Stimulated activated naive CD8-positive, alpha-beta T cell treated with anti-CD3 and anti-CD28 coated beads, Interleukin-15, amount 100 ng/mL, for 72 hours (primary cell): ENCODE measurements at regions not wholly inside any gene's neighbourhood (a gene's known extent, or its start where the extent isn't known, plus 50 kb on each side); places are given as distances from the start of the nearest gene placed in this dataset.

Experiments
- ATAC-seq: fragments of 150-1000 bp; cut with Tn5 transposase; 2 replicates; pipeline ENCODE4 v1.10.0; 2021; ENCODE audit warnings: mild to moderate bottlenecking, moderate library complexity
- DNase-seq, 2 donors: peaks; one replicate each; pipeline ENCODE4 v3.0.0; 2021 to 2022
- H3K27ac Mint-ChIP-seq, 2 donors: one replicate each; pipeline ENCODE4 v1.8.0; 2022; ENCODE audit warnings: mild to moderate bottlenecking in 2 of 2, mixed read lengths in 2 of 2, moderate library complexity in 2 of 2
- H3K27me3 Mint-ChIP-seq: one replicate; pipeline ENCODE4 v1.8.0; 2022; ENCODE audit warnings: mixed read lengths
- H3K4me1 Mint-ChIP-seq: one replicate; pipeline ENCODE4 v1.8.0; 2022; ENCODE audit warnings: mild to moderate bottlenecking, mixed read lengths
- H3K4me3 Mint-ChIP-seq, 2 donors: one replicate each; pipeline ENCODE4 v1.8.0; 2022; ENCODE audit warnings: mild to moderate bottlenecking in 2 of 2, mixed read lengths in 2 of 2, moderate library complexity in 1 of 2
- H3K9me3 Mint-ChIP-seq, 2 donors: one replicate each; pipeline ENCODE4 v1.8.0; 2022; ENCODE audit warnings: mixed read lengths in 2 of 2

DNA sequence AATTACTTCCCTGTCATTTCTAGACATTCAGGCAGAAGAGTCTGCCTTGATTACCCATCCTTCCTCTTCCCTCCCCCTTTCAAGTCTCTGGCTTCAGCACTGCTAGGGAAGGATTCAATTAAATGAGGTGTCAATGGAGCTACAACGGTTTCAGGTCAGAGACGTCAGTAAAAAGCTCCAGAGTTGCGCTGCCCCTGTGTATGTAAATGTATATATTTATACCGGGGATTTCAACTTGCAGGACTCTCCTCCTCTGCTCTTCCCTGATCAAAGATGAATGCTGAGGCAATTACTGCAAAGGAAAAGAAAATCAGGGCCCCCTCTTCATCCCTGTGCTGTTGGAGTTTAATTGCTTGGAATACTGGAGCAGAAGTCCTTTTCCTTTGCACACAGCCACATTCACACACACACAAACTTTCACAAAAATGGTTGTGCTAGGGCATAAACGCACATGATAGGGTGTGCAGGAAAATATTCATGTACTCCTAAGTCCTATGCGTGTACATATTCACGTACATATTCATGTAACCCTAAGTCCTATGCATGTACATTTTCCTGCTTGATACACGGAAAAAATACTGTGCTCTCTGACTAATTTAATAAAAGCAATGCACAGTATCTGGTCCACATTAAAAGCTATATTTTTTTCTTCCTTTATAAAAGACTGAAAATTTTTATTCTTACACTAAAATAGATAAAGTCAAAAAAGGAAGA is 129.7 kb upstream of the PMFBP1 start:
- Mint-ChIP-seq H3K27me3 (no peaks in the 10 kb centered on the region), H3K9me3 (peaks cover 0 to 12% of the 10 kb centered on the region in 2 donors), H3K4me3 (no peak overlapping the region), H3K4me1 (no peaks in the 10 kb centered on the region), H3K27ac (no peak overlapping the region)
- no peak for DNase-seq
- no peak for ATAC-seq

DNA sequence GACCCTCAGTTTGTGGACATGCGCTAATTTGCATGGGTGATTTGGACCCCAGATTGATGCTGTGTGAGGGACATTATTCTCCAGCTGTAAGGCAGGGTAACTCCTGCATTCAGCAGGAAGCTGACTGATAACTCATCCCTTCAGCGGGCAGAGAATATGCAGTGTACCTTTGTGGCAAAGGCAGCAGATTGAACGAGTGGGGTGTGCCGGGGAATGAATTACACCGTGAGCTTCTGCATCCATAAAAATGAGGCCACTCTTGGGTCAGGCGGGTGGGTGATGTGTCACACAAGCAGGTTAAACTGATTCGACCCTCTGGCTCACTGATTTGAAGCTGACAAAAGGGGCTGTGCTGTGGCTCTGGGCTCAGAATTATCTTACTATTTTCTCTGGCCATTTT is 128.9 kb upstream of the PMFBP1 start:
- DNase-seq = no peak
- no peak overlapping the region for H3K4me3 Mint-ChIP-seq
- ATAC-seq = no peak
- H3K4me1 Mint-ChIP-seq = no peaks in the 10 kb centered on the region
- H3K9me3 Mint-ChIP-seq = peaks cover 0 to 12% of the 10 kb centered on the region in 2 donors
- H3K27me3 Mint-ChIP-seq = no peaks in the 10 kb centered on the region
- H3K27ac Mint-ChIP-seq = no peak overlapping the region

DNA sequence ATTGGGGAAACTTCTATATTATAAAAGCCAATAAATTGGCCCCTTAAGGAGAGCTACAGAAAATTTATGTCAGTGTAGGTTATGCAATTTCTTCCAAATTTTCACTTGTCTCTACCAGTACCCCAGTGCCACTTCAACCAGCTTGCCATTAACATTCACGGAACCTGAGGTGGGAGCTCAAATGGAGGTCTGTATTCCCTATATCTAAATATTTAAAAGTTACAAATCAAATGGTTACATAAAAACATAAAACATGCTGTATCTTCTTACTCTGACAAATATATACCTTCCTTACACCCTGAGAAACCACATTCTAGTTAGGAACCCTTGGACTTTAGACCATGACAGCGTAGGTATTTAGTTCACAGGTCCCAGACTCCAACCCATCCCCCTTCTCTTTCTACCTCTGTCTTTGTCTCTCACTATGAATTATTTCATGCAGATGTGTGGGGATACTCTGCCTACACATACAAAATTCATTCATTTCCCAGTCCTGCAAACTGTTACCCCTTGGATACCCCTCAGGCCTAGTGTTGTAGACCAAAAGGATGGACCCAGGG is 127.8 kb upstream of the PMFBP1 start:
- no peaks in the 10 kb centered on the region for H3K27me3 Mint-ChIP-seq
- no peak overlapping the region for H3K27ac Mint-ChIP-seq
- no peaks in the 10 kb centered on the region for H3K4me1 Mint-ChIP-seq
- ATAC-seq (no peak), DNase-seq (no peak)
- no peak overlapping the region for H3K4me3 Mint-ChIP-seq
- peaks cover 0 to 8% of the 10 kb centered on the region in 2 donors for H3K9me3 Mint-ChIP-seq

DNA sequence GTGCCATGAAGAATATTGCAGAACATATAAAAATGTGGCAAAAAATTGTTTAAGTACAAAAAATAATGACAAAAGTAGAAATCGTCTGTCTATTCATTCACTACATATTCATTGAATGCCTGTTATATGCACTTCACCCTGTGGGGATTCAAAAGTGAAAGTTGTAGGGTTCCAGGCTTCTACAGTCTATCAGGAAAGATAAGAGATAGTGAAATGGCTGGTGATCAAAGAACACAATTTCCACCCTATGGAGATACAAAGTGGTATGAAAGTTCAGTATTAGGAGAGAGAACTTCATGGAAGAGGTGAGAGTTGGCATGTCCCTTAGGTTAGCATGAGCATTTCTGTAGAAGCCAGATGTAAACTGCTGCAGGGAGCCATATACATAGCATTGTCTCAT is 127.0 kb upstream of the PMFBP1 start:
- ATAC-seq = no peak
- Mint-ChIP-seq H3K27me3 (no peaks in the 10 kb centered on the region), H3K4me3 (no peak overlapping the region), H3K27ac (no peak overlapping the region), H3K4me1 (no peaks in the 10 kb centered on the region), H3K9me3 (peaks cover 0 to 8% of the 10 kb centered on the region in 2 donors)
- no peak for DNase-seq

DNA sequence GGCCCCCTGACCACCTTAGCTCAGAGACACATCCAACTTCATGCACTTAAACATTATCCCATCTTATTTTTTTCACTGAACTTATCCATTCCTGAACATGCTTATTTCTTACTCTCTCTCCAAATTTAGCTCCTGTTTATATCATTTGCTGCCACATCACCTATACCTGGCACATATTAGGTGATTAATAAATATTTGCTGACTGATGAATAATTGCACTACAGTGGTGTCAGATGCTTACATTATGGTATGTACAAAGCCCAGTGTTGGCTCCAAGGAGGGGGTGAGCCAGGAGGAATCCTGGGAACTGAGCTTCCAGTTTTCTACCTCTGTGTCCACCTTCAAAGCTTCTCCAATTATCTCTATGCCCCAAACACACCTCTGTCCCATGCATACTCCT is 124.0 kb upstream of the PMFBP1 start:
- no peak overlapping the region for H3K4me3 Mint-ChIP-seq
- no peak for ATAC-seq
- H3K9me3 Mint-ChIP-seq = no peaks in the 10 kb centered on the region
- no peaks in the 10 kb centered on the region for H3K4me1 Mint-ChIP-seq
- DNase-seq = no peak
- H3K27me3 Mint-ChIP-seq = no peaks in the 10 kb centered on the region
- no peak overlapping the region for H3K27ac Mint-ChIP-seq

DNA sequence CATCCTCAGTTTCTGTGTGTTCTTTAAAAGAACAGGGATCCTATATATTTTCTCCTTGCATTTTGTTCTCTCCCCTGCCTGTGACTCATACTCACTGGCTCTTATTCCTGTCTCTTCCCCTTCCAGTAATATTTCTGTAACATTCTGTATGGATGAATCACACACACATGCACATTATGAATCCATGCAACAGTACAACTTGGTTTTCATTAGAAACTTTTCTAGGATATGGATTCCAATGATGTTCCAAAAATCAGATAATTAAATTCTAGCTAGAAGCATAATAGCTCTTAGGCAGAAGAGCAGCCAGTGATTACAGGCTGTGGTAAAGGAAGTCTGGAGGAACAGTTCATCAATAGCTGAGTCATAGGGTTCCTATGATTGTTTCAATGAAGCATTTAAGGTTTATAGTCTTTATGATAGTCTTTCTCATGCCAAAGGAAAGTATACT is 119.6 kb upstream of the PMFBP1 start:
- ATAC-seq (no peak), DNase-seq (no peak)
- Mint-ChIP-seq H3K4me1 (no peaks in the 10 kb centered on the region), H3K27me3 (no peaks in the 10 kb centered on the region), H3K4me3 (no peak overlapping the region), H3K9me3 (no peaks in the 10 kb centered on the region), H3K27ac (no peak overlapping the region)

DNA sequence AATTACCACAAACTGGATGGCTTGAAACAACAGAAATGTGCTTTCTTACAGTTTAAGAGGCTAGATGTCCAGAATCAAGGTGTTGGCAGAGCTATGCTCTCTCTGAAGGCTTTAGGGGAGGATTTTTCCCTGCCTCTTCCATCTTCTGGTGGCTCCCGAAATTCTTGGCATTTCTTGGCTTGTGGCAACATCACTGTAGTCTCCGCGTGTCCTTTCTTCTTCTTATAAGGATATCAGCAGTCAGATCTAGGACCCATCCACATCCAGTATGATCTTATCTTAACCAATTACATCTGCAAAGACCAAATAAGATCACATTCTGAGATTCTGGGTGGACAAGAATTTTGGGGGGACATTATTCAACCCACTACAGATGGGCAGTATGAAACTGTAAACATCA is 119.2 kb upstream of the PMFBP1 start:
- no peak for DNase-seq
- no peak for ATAC-seq
- H3K4me1 Mint-ChIP-seq = no peaks in the 10 kb centered on the region
- no peaks in the 10 kb centered on the region for H3K9me3 Mint-ChIP-seq
- H3K27me3 Mint-ChIP-seq = no peaks in the 10 kb centered on the region
- no peak overlapping the region for H3K4me3 Mint-ChIP-seq
- H3K27ac Mint-ChIP-seq = no peak overlapping the region

DNA sequence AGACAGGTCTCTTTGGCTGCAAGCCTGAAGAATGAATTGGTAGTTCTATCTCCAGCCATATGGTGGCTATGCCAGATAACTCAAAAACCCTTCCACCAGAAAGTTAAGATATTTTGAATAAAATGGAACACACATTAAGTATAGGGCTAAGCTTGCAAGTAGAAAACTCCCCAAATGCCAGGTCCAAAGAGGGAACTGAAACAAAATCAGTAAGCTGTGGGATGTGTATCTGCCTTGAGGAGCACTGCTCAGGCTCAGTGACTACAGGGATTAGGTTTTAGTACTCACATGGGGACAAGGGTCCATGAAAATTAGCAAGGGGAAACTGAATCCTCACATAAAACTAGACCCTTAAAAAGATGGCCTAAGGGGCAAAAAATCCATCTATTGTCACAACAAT is 115.7 kb upstream of the PMFBP1 start:
- H3K4me1 Mint-ChIP-seq = no peaks in the 10 kb centered on the region
- no peak overlapping the region for H3K27ac Mint-ChIP-seq
- DNase-seq (no peak), ATAC-seq (no peak)
- H3K4me3 Mint-ChIP-seq = no peak overlapping the region
- no peaks in the 10 kb centered on the region for H3K9me3 Mint-ChIP-seq
- H3K27me3 Mint-ChIP-seq = no peaks in the 10 kb centered on the region

DNA sequence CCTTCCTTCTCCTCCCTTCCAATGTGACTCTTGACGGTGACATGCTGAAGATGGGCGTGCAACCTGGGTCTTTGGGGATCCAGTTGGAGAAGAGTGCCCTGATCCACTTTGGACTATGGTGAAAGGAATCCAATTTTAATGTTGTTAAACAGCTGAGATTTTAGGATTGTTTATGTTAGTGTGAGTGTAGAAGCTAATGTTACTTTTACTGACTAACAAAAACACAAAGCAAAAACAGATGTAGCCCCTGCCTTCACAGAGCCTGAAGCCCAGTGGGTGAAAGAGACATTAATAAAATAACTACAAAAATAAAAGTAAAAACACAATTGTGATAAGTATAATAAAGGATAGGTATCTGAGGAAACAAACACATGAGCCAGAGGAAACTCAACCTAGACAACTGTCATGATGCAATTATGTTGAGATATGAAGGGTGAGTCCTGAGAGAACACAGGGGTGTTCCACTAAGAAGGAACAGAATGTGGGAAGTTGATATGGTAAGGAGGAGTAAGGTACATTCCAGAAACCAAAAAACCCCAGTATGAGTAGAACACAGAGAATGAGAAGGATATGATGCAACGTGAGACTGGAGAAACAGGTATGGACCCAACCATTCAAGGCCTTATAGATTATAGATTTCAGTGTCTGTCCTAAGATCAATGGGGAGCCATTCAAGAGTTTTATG is 115.1 kb upstream of the PMFBP1 start:
- Mint-ChIP-seq H3K27me3 (no peaks in the 10 kb centered on the region), H3K9me3 (no peaks in the 10 kb centered on the region), H3K4me1 (no peaks in the 10 kb centered on the region), H3K27ac (no peak overlapping the region), H3K4me3 (no peak overlapping the region)
- ATAC-seq (no peak), DNase-seq (no peak)

DNA sequence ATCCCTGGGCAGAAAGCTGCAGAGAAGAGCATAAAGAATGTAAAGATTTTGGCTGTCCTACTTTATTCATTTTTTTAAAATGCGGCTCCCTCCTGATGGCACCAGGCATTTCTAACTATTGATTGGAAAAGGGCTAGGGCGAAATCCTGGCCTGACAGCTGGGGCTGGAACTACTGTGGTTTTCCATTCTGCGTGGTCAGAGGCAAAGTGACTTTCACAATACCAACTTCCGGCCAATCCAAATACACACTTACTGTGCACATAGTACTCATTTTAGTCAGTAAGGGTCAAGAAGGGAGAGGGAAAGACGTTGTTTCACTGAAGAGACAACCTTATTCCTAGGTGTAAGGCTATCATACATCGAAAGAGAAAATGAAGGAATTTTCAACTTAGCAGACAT is 113.8 kb upstream of the PMFBP1 start:
- H3K9me3 Mint-ChIP-seq = no peaks in the 10 kb centered on the region
- H3K27me3 Mint-ChIP-seq = no peaks in the 10 kb centered on the region
- H3K4me3 Mint-ChIP-seq = no peak overlapping the region
- DNase-seq (no peak), ATAC-seq (no peak)
- H3K27ac Mint-ChIP-seq = no peak overlapping the region
- H3K4me1 Mint-ChIP-seq = no peaks in the 10 kb centered on the region

DNA sequence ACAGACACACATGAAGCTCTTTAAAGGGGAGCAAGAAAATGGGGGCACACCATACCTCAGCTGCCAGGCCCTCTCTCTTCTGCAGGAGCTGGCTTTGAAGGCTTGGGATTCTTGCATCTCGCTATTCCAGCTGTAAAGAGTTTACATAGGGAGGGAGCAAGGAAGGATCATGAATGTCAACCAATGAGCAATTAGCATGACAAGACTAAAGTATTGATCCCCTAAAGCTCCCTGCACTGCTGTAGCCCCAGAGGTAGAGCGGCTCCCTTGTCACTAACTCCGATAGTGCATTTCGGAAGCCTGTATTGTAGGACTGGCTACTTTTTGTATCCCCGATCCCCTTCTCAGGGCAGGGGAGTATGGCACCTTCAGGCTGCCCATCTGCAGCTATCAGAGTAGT is 113.4 kb upstream of the PMFBP1 start:
- Mint-ChIP-seq H3K9me3 (no peaks in the 10 kb centered on the region), H3K4me1 (no peaks in the 10 kb centered on the region), H3K27ac (no peak overlapping the region), H3K27me3 (no peaks in the 10 kb centered on the region), H3K4me3 (no peak overlapping the region)
- no peak for ATAC-seq
- DNase-seq = no peak

DNA sequence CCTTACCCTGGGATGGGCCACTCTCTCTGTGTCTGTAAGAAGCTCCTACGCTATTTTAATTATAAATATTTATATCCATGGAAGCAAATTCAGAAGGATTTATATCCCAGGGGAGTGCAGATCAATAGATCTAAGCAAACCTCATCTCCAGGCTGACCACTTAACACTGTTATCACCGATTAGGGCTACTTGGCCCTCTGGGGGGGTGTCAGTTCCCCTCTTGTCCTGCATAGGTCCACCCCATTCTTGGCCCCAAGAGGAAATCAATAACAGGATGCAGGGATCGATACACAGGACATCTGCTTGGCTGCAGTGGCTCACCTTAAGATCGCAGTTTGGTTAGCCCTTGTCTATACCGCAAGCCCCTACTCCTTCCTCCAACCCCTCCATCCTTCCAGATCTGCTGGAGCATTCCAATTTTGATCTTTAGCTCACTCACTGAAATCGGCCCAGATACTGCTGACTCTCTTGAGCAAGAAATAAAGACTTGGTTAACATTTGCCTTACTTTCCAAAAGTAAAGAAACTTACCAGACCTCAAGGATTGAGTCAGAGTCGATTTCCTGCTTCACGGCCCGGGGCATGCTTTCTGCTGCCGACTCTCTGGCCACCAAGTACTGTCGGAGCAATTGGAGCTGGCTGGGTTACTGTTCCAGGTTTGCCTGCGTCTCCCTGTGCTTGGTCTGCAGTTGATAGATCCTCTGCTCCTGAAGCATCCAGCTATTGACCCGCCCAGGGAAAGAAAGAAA is 112.3 kb upstream of the PMFBP1 start:
- Mint-ChIP-seq H3K9me3 (no peaks in the 10 kb centered on the region), H3K4me1 (no peaks in the 10 kb centered on the region), H3K27ac (no peak overlapping the region), H3K27me3 (no peaks in the 10 kb centered on the region), H3K4me3 (no peak overlapping the region)
- ATAC-seq (no peak), DNase-seq (no peak)

DNA sequence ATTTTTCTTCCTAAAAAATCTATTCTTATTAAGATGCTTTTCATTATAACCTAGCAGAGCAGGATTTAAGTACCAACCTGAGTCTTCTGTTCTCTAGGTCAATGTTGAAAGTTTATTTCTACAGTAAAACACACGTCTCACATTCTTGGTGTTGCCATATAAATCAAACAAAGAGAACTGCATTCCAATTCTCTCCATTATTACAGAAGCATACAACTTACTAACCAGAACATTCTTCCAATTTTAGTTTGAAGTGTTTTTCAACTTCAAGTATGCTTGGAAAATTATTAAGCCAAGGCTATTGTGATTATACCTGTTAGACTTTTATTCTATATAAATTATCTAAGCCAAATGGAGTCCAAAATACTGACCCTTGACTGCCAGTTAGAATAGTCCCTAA is 110.4 kb upstream of the PMFBP1 start:
- Mint-ChIP-seq H3K4me1 (no peaks in the 10 kb centered on the region), H3K27ac (no peak overlapping the region), H3K9me3 (no peaks in the 10 kb centered on the region), H3K27me3 (no peaks in the 10 kb centered on the region), H3K4me3 (no peak overlapping the region)
- ATAC-seq = no peak
- DNase-seq = no peak

DNA sequence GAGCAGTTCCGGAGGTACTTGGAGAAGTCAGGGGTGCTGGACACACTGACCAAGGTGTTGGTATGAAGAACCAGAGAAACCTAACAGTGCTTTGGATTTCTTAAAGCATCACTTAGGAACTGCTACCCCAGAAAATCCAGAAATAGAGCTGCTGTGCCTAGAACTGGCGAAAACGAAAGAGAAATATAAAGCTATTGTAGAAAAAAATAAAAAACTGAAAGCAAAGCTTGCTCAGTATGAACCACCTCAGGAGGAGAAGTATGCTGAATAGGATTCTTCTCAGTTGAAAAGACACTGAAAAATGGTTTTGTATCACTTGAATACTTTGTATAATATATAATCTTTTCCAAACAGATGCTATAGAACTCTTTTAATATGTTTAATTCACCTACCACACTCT is 106.3 kb upstream of the PMFBP1 start:
- Mint-ChIP-seq H3K4me1 (no peaks in the 10 kb centered on the region), H3K9me3 (no peaks in the 10 kb centered on the region), H3K27me3 (no peaks in the 10 kb centered on the region), H3K4me3 (no peak overlapping the region), H3K27ac (peak overlapping the region in 1 of 2 donors; percentile 26)
- ATAC-seq = no peak
- DNase-seq = no peak

DNA sequence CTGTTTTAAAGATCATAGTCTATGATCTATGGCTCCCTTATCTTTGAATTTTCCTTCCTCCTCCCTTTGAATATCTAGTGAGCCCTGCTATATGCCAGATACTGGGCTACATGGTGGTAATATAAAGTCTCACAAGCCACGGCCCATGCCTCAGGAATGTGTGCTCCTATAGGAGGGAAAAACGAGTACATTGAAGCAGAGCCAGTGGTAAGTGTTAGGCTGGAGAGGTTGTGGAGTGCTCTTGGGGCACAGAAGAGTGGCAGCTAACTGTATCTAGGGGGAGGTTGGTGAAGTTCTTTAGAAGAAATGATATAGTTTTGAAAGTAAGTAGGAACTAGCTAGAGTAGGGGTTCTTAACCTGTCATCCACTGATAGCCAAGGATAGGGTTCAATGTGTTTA is 105.8 kb upstream of the PMFBP1 start:
- H3K4me3 Mint-ChIP-seq = no peak overlapping the region
- no peaks in the 10 kb centered on the region for H3K9me3 Mint-ChIP-seq
- ATAC-seq (no peak), DNase-seq (no peak)
- no peak overlapping the region for H3K27ac Mint-ChIP-seq
- no peaks in the 10 kb centered on the region for H3K4me1 Mint-ChIP-seq
- H3K27me3 Mint-ChIP-seq = no peaks in the 10 kb centered on the region

DNA sequence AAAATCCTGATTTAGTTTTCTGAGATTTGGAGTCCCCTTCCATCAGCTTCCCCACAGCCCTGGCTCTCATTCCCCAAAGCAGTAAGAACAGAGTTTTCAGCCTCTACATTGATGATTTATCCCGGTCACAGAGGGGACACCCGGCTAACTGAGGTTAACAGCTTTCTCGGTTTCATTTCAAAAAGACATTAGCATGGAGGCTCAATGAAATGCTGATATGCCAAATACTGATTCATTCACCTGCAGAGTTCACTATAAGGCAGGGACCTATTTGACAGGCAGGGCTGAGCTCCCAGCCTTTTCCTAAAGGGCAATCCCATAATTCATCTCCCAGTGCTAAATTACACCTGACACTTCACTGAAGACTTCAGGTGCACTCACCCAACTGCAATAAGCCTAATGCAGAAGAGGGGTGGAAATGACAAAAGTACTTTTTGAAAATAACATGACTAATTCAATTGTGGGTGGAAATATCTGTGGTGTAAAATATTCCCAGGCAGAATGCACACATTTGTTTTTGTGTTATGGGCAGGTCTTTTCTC is 99.8 kb upstream of the PMFBP1 start:
- no peaks in the 10 kb centered on the region for H3K27me3 Mint-ChIP-seq
- ATAC-seq = no peak
- H3K9me3 Mint-ChIP-seq = peaks cover 5% of the 10 kb centered on the region in 2 donors
- no peak overlapping the region for H3K27ac Mint-ChIP-seq
- no peaks in the 10 kb centered on the region for H3K4me1 Mint-ChIP-seq
- H3K4me3 Mint-ChIP-seq = no peak overlapping the region
- no peak for DNase-seq
